ENCODE measurements at regions not wholly inside any gene's neighbourhood (a gene's known extent, or its start where the extent isn't known, plus 50 kb on each side); places are given as distances from the start of the nearest gene placed in this dataset.

DNA sequence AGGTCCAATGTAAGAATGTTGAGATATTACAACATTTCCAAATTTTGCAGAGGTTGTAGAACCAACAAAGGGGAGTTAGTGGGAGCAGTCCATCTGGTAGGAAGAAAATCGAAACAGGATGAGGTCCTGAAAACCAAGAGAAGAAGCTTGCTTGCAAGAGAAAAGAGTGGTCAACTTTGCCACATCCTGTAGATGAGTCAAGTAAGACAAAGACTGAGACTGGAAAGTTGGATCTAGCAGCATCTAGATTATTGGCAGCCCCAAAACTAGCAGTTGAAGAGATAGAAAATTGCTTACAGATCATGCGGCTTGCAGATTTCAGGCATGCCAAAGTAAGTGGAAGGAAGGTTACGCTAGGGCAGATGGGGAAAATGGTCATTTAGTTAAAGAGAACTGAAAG, 378.9 kb downstream of the GRB14 start:
- H3K9me1 ChIP-seq (ENCODE audit: control insufficient read depth, extremely low read depth, insufficient read depth, low read length) = no peaks in the 10 kb centered on the region
- H2AFZ ChIP-seq (ENCODE audit: control insufficient read depth, low read length) = no peak overlapping the region
- no peaks in the 10 kb centered on the region for H3K27me3 ChIP-seq (ENCODE audit: control insufficient read depth, extremely low read depth, insufficient read depth, low read length)
- H3K4me2 ChIP-seq (ENCODE audit: control insufficient read depth, extremely low read depth, insufficient read depth, low read depth, low read length) = no peak overlapping the region
- TF ChIP-seq, protein P1, sequence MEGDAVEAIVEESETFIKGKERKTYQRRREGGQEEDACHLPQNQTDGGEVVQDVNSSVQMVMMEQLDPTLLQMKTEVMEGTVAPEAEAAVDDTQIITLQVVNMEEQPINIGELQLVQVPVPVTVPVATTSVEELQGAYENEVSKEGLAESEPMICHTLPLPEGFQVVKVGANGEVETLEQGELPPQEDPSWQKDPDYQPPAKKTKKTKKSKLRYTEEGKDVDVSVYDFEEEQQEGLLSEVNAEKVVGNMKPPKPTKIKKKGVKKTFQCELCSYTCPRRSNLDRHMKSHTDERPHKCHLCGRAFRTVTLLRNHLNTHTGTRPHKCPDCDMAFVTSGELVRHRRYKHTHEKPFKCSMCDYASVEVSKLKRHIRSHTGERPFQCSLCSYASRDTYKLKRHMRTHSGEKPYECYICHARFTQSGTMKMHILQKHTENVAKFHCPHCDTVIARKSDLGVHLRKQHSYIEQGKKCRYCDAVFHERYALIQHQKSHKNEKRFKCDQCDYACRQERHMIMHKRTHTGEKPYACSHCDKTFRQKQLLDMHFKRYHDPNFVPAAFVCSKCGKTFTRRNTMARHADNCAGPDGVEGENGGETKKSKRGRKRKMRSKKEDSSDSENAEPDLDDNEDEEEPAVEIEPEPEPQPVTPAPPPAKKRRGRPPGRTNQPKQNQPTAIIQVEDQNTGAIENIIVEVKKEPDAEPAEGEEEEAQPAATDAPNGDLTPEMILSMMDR (optimal IDR thresholded peaks at IDR 0.05 in 1 of 3, IDR thresholded peaks at IDR 0.05 in 1 of 3, conservative IDR thresholded peaks at IDR 0.05 in 1 of 3; ENCODE audit: extremely low read depth in 1 of 3, insufficient read depth in 2 of 3, low read length in 3 of 3) = no peak
- no peak for TF ChIP-seq EZH2 (IDR thresholded peaks at IDR 0.05; ENCODE audit: low read length)
- no peak overlapping the region for H3K9ac ChIP-seq (ENCODE audit: control insufficient read depth, extremely low read depth, insufficient read depth, low read length)
- H3K79me2 ChIP-seq (ENCODE audit: control insufficient read depth, insufficient read depth, low read length) = no peaks in the 10 kb centered on the region
- no peaks in the 10 kb centered on the region for H3K9me3 ChIP-seq (ENCODE audit: control insufficient read depth, low read depth, low read length)
- no peaks in the 10 kb centered on the region for H3K36me3 ChIP-seq (ENCODE audit: control insufficient read depth in 2 of 2, extremely low read depth in 1 of 2, insufficient read depth in 2 of 2, low read length in 2 of 2)
- no peak overlapping the region for H3K27ac ChIP-seq (ENCODE audit: control insufficient read depth, insufficient read depth, low read length)
- DNase-seq (ENCODE audit: low read depth, low spot score) (no peak), FAIRE-seq (no peak)
- H3K4me1 ChIP-seq (ENCODE audit: control insufficient read depth, extremely low read depth, insufficient read depth, low read length) = no peaks in the 10 kb centered on the region
- H4K20me1 ChIP-seq (ENCODE audit: control insufficient read depth, extremely low read depth, insufficient read depth, low read length) = no peaks in the 10 kb centered on the region
- dilution Hi-C loops (cut with MboI; ENCODE audit: extremely low pct_ligation_motif_present, low sequenced_read_pairs) = no loop called here
- H3K4me3 ChIP-seq (ENCODE audit: control insufficient read depth in 2 of 3, extremely low read depth in 1 of 3, insufficient read depth in 2 of 3, low read depth in 1 of 3, low read length in 3 of 3) = no peak overlapping the region

DNA sequence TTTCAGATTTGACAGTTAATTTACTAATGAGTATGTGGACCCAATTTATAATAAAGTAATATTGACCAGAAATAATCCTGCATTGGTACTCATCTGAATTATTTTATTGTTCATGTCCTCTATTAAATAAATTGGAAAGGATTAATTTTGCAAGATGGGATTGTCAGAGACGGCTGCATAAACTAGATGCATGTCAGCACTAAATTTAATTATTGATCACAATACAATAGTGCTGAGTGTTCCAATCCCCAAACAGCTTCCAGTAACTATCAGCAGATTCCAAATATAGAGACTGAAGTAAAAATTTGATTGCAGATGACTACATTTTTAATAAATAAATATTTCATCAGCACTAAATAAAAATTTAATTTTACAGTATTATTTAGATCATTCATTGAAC, 387.2 kb downstream of the GRB14 start:
- no peak overlapping the region for H2AFZ ChIP-seq (ENCODE audit: control insufficient read depth, low read length)
- FAIRE-seq (no peak), DNase-seq (ENCODE audit: low read depth, low spot score) (no peak)
- no peak overlapping the region for H3K4me2 ChIP-seq (ENCODE audit: control insufficient read depth, extremely low read depth, insufficient read depth, low read depth, low read length)
- no peak overlapping the region for H3K27ac ChIP-seq (ENCODE audit: control insufficient read depth, insufficient read depth, low read length)
- no peaks in the 10 kb centered on the region for H3K9me3 ChIP-seq (ENCODE audit: control insufficient read depth, low read depth, low read length)
- H3K79me2 ChIP-seq (ENCODE audit: control insufficient read depth, insufficient read depth, low read length) = no peaks in the 10 kb centered on the region
- H3K4me1 ChIP-seq (ENCODE audit: control insufficient read depth, extremely low read depth, insufficient read depth, low read length) = no peaks in the 10 kb centered on the region
- no peaks in the 10 kb centered on the region for H4K20me1 ChIP-seq (ENCODE audit: control insufficient read depth, extremely low read depth, insufficient read depth, low read length)
- TF ChIP-seq, protein P1 (optimal IDR thresholded peaks at IDR 0.05 in 1 of 3, IDR thresholded peaks at IDR 0.05 in 1 of 3, conservative IDR thresholded peaks at IDR 0.05 in 1 of 3; ENCODE audit: extremely low read depth in 1 of 3, insufficient read depth in 2 of 3, low read length in 3 of 3) = no peak
- no peak for TF ChIP-seq EZH2 (IDR thresholded peaks at IDR 0.05; ENCODE audit: low read length)
- no peaks in the 10 kb centered on the region for H3K9me1 ChIP-seq (ENCODE audit: control insufficient read depth, extremely low read depth, insufficient read depth, low read length)
- no peaks in the 10 kb centered on the region for H3K27me3 ChIP-seq (ENCODE audit: control insufficient read depth, extremely low read depth, insufficient read depth, low read length)
- no peak overlapping the region for H3K4me3 ChIP-seq (ENCODE audit: control insufficient read depth in 2 of 3, extremely low read depth in 1 of 3, insufficient read depth in 2 of 3, low read depth in 1 of 3, low read length in 3 of 3)
- H3K36me3 ChIP-seq (ENCODE audit: control insufficient read depth in 2 of 2, extremely low read depth in 1 of 2, insufficient read depth in 2 of 2, low read length in 2 of 2) = no peaks in the 10 kb centered on the region
- dilution Hi-C loops (cut with MboI; ENCODE audit: extremely low pct_ligation_motif_present, low sequenced_read_pairs) = no loop called here
- no peak overlapping the region for H3K9ac ChIP-seq (ENCODE audit: control insufficient read depth, extremely low read depth, insufficient read depth, low read length)
